A549 (cell line): ENCODE measurements at regions not wholly inside any gene's neighbourhood (a gene's known extent, or its start where the extent isn't known, plus 50 kb on each side); places are given as distances from the start of the nearest gene placed in this dataset.
A peak's percentile ranks its signal among the peaks of the same experiment; 100 is the strongest.

ENCODE experiments used
- ATAC-seq, 2 experiments: fragments of 200-7000 bp in 1 of 2; fragments of >200 bp in 1 of 2; cut with Nextera tagmentation in 1 of 2; cut with Tn5 transposase in 1 of 2; 3 replicates each; pipeline versions ENCODE4 v1.8.0 to v1.9.1; 2018 to 2020; ENCODE audit warnings: mild to moderate bottlenecking in 1 of 2, moderate library complexity in 1 of 2
- CTCF ChIA-PET: fragments of 300-600 bp; sonication (Branson Sonifier 250); formaldehyde crosslinking; extraction: SDS; loops from one replicate; lab custom pipeline; 2021; ENCODE audit warnings: antibody characterized with exemption, inconsistent platforms; lab: Yijun Ruan, JAX
- POLR2A ChIA-PET: fragments of 350-600 bp; formaldehyde crosslinking; extraction: SDS; loops from one replicate; lab custom pipeline; 2021; ENCODE audit warnings: antibody characterized with exemption, inconsistent platforms; lab: Yijun Ruan, JAX
- DNase-seq, 2 experiments: peaks; one replicate each; pipeline versions ENCODE4 v3.0.0 to v3.0.0-alpha.2; 2011 to 2016; ENCODE audit warnings: low read depth in 1 of 2, low spot score in 1 of 2
- FAIRE-seq: peaks from 2 replicates; lab custom pipeline; 2011; peaks lifted over from hg19 to GRCh38; lab: Jason Lieb, UNC
- H3K27ac ChIP-seq, 2 experiments: fragments of >200 bp; sonication (Bioruptor Twin); formaldehyde crosslinking; 3 replicates each; pipeline ENCODE4 v1.5.1; 2016 to 2017
- H3K4me1 ChIP-seq: fragments of >200 bp; sonication (Bioruptor Twin); formaldehyde crosslinking; 3 replicates; pipeline ENCODE4 v1.6.1; 2016
- H3K4me2 ChIP-seq: fragments of >200 bp; sonication (Bioruptor Twin); formaldehyde crosslinking; 3 replicates; pipeline ENCODE4 v1.6.1; 2016
- H3K4me3 ChIP-seq: fragments of >200 bp; sonication (Bioruptor Twin); formaldehyde crosslinking; 3 replicates; pipeline ENCODE4 v1.5.1; 2016
- H3K9me3 ChIP-seq: fragments of >200 bp; sonication (Bioruptor Twin); formaldehyde crosslinking; 3 replicates; pipeline ENCODE4 v1.6.1; 2016
- CBX2 ChIP-seq: fragments of 200-600 bp; sonication (generic); IDR thresholded peaks from 2 replicates; pipeline ENCODE4 v1.6.1; 2016; ENCODE audit warnings: low read depth, mild to moderate bottlenecking, borderline replicate concordance
- CEBPB ChIP-seq, 2 experiments: fragments of >200 bp in 1 of 2; sonication (Bioruptor Twin) in 1 of 2; formaldehyde crosslinking in 1 of 2; IDR thresholded peaks; 2 replicates each; pipeline ENCODE4 v1.6.1; 2012 to 2016
- CHD2 ChIP-seq: fragments of 150-350 bp; IDR thresholded peaks from 2 replicates; pipeline ENCODE4 v1.6.1; 2014; ENCODE audit warnings: low read length; ENCODE audit not compliant: partially characterized antibody
- ELK1 ChIP-seq: fragments of 150-350 bp; IDR thresholded peaks from 2 replicates; pipeline ENCODE4 v1.6.1; 2014; ENCODE audit warnings: low read depth, mild to moderate bottlenecking, low read length
- EP300 ChIP-seq, 2 experiments: fragments of >200 bp; sonication (Bioruptor Twin); formaldehyde crosslinking; IDR thresholded peaks; 2 replicates in 1 of 2; 3 replicates in 1 of 2; pipeline ENCODE4 v1.6.1; 2016 to 2017
- FOSL2 ChIP-seq, 2 experiments: fragments of 450-650 bp in 1 of 2; fragments of >200 bp in 1 of 2; sonication (Bioruptor Twin) in 1 of 2; formaldehyde crosslinking; IDR thresholded peaks; 2 replicates each; pipeline versions ENCODE4 v1.5.0 to v1.6.1; 2016 to 2020; ENCODE audit warnings: mild to moderate bottlenecking in 1 of 2, moderate library complexity in 1 of 2
- GATA3 ChIP-seq: IDR thresholded peaks from 2 replicates; pipeline ENCODE4 v1.6.1; 2012; ENCODE audit warnings: borderline replicate concordance
- HEYL ChIP-seq: fragments of 250-450 bp; sonication (Bioruptor Pico); IDR thresholded peaks from 2 replicates; pipeline ENCODE4 v1.8.0; 2021; ENCODE audit warnings: mild to moderate bottlenecking, moderate library complexity
- JUN ChIP-seq, 2 experiments: fragments of >200 bp; sonication (Bioruptor Twin); formaldehyde crosslinking; IDR thresholded peaks; 2 replicates in 1 of 2; 3 replicates in 1 of 2; pipeline ENCODE4 v1.6.1; 2016 to 2017
- JUNB ChIP-seq: fragments of >200 bp; sonication (Bioruptor Twin); formaldehyde crosslinking; IDR thresholded peaks from 2 replicates; pipeline ENCODE4 v1.6.1; 2016
- KDM1A ChIP-seq: fragments of 200-600 bp; sonication (generic); IDR thresholded peaks from 2 replicates; pipeline ENCODE4 v1.6.1; 2016; ENCODE audit warnings: low read depth, mild to moderate bottlenecking
- KDM5A ChIP-seq: fragments of 200-600 bp; sonication (generic); IDR thresholded peaks from 2 replicates; pipeline ENCODE4 v1.6.1; 2016; ENCODE audit warnings: antibody characterized with exemption, mild to moderate bottlenecking
- MAFK ChIP-seq: fragments of 450-650 bp; IDR thresholded peaks from 2 replicates; pipeline ENCODE4 v1.6.1; 2014; ENCODE audit not compliant: partially characterized antibody
- MAX ChIP-seq: IDR thresholded peaks from 2 replicates; pipeline ENCODE4 v1.6.1; 2012
- PBX3 ChIP-seq: IDR thresholded peaks from 2 replicates; pipeline ENCODE4 v1.6.1; 2012
- RAD21 ChIP-seq, 2 experiments: fragments of >200 bp in 1 of 2; sonication (Bioruptor Twin) in 1 of 2; formaldehyde crosslinking in 1 of 2; IDR thresholded peaks in 1 of 2; conservative IDR thresholded peaks in 1 of 2; 2 replicates in 1 of 2; 3 replicates in 1 of 2; pipeline ENCODE4 v1.6.1; 2012 to 2018; ENCODE audit warnings: inconsistent platforms in 1 of 2
- REST ChIP-seq: fragments of 200-600 bp; sonication (generic); IDR thresholded peaks from 2 replicates; pipeline ENCODE4 v1.6.1; 2016; ENCODE audit warnings: antibody characterized with exemption, mild to moderate bottlenecking, moderate library complexity
- SMC3 ChIP-seq: fragments of >200 bp; sonication (Bioruptor Twin); formaldehyde crosslinking; IDR thresholded peaks from 3 replicates; pipeline ENCODE4 v1.6.1; 2018; ENCODE audit warnings: inconsistent platforms
- TP53 ChIP-seq: fragments of 250-450 bp; sonication (Bioruptor Pico); IDR thresholded peaks from 2 replicates; pipeline ENCODE4 v1.5.0; 2021; ENCODE audit warnings: mild to moderate bottlenecking, moderate library complexity
- WGBS: methylation state at CpG from one replicate; pipeline ENCODE4 v1.1.6; 2017; ENCODE audit errors: missing lambda C conversion rate; 5-methylcytosine and 5-hydroxymethylcytosine counted together

DNA sequence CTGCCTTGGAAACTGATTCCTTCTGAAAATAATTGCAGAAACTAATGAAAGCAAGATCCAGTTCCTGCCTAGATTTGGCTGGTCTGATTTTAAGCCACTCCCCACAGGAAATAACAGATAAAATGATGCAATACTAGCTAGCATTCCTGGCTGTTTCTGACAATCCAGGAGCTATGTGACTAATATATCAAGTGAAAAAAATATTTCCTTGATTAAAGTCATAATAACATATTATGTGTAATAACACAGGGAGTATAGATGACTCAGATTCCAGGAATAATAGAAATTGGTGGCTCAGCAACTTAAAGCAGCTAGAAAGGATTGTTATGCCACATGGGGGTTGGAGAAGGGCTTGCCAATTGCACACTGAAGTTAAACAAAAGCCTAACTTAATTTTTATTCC is 182.7 kb upstream of the SALL4 start:
- peak overlapping the region; percentile 88 to 91 for H3K27ac ChIP-seq
- no peak overlapping the region for H3K4me3 ChIP-seq
- ATAC-seq (peak; percentile 82 to 86), DNase-seq (peak; percentile 82 to 89), FAIRE-seq (no peak)
- ChIA-PET POLR2A (interaction anchor here (1.0 kb wide), 1 partner anchor 47 kb away, joined by 3 read pairs; no protein-coding TSS in a partner anchor), CTCF (interaction anchor here (0.7 to 1.5 kb wide), 3 partner anchors 19 to 346 kb away, joined by 3 to 6 read pairs (median 3); no protein-coding TSS in a partner anchor)
- no peaks in the 10 kb centered on the region for H3K9me3 ChIP-seq
- peaks cover 15% of the 10 kb centered on the region for H3K4me1 ChIP-seq
- TF ChIP-seq EP300 (IDR thresholded peaks at IDR 0.05) = peak; percentile 38 to 62; a peak in 2 of 5 replicates
- TF ChIP-seq JUNB = peak; percentile 77
- TF ChIP-seq FOSL2 (IDR thresholded peaks at IDR 0.05) = peak; percentile 58
- peak; percentile 90 for TF ChIP-seq FOSL2 (CRISPR knock-in tag; IDR thresholded peaks at IDR 0.05)
- TF ChIP-seq JUN (IDR thresholded peaks at IDR 0.05) = peak; percentile 39 to 56; a peak in 2 of 5 replicates
- 0 out of 5 replicates have a peak, but pooled peaks of 1 of the 2 experiments have one; percentile 30 for TF ChIP-seq RAD21 (conservative IDR thresholded peaks at IDR 0.05 in 1 of 2, IDR thresholded peaks at IDR 0.05 in 1 of 2)
- peak; percentile 93 for TF ChIP-seq MAFK
- TF ChIP-seq TP53 (CRISPR knock-in tag) = no peak
- peak; percentile 29; the same call in 1 of the 2 replicates for TF ChIP-seq MAX
- no peak for TF ChIP-seq ELK1
- 0 out of 3 replicates have a peak, but pooled peaks have one; percentile 16 for TF ChIP-seq SMC3
- no peak for TF ChIP-seq HEYL (CRISPR knock-in tag)
- TF ChIP-seq CBX2 = no peak
- TF ChIP-seq CEBPB (IDR thresholded peaks at IDR 0.05) = peak; percentile 93 to 96
- TF ChIP-seq CHD2 = no peak
- TF ChIP-seq GATA3 = peak; percentile 27; the same call in 1 of the 2 replicates
- TF ChIP-seq PBX3 = no peak
- H3K4me2 ChIP-seq = peak overlapping the region; percentile 55

GRCh38 chr20:51980277-51980676 is 178.0 kb upstream of the SALL4 start:
- ATAC-seq = no peak

More at GRCh38 chr20:51980277-51980676, 178.0 kb upstream of the SALL4 start:
- Histone ChIP-seq H3K9me3 (peaks cover 11% of the 10 kb centered on the region), H3K4me2 (no peak overlapping the region), H3K4me1 (peaks cover 10% of the 10 kb centered on the region), H3K4me3 (no peak overlapping the region), H3K27ac (no peak overlapping the region)
- FAIRE-seq = no peak
- TF ChIP-seq KDM5A (no peak), MAX (no peak), REST (no peak), SMC3 (no peak), KDM1A (no peak), JUNB (no peak)
- ChIA-PET POLR2A (no interaction called here), CTCF (interaction anchor here (1.1 to 1.3 kb wide), 2 partner anchors 9 to 15 kb away, joined by 3 to 4 read pairs; no protein-coding TSS in a partner anchor)
- no peak for DNase-seq
- WGBS = 94% methylated on average over 11 of the region's 11 CpGs
